SK-N-SH (cell line): ENCODE measurements at regions not wholly inside any gene's neighbourhood (a gene's known extent, or its start where the extent isn't known, plus 50 kb on each side); places are given as distances from the start of the nearest gene placed in this dataset.

Source experiments
- CTCF ChIA-PET: fragments of 300-600, 350-600 bp; formaldehyde crosslinking; extraction: SDS; loops from one replicate; lab custom pipeline; 2021; lab: Yijun Ruan, JAX
- POLR2A ChIA-PET: fragments of 350-600 bp; sonication (Branson Sonifier 250); formaldehyde crosslinking; extraction: SDS; loops from one replicate; lab custom pipeline; 2020; ENCODE audit warnings: antibody characterized with exemption, inconsistent platforms; lab: Yijun Ruan, JAX
- DNase-seq: peaks from one replicate; pipeline ENCODE4 v3.0.0; 2012
- H2AFZ ChIP-seq: fragments of 200-600 bp; sonication (generic); 2 replicates; pipeline ENCODE4 v1.8.1; 2016; ENCODE audit warnings: antibody characterized with exemption, mild to moderate bottlenecking, low read depth
- H3F3A ChIP-seq: fragments of 200-600 bp; sonication (generic); replicated peaks from 2 replicates; pipeline ENCODE3; 2016; ENCODE audit warnings: antibody characterized with exemption, mild to moderate bottlenecking; ENCODE audit not compliant: insufficient read depth
- H3K27ac ChIP-seq, 2 experiments: fragments of 200-500 bp in 1 of 2; fragments of 200-600 bp in 1 of 2; sonication (Bioruptor generic) in 1 of 2; sonication (generic), shearing (Covaris generic) in 1 of 2; 2 replicates each; pipeline versions ENCODE4 v1.5.1 to v1.6.1; 2014 to 2016; ENCODE audit warnings: low read depth in 2 of 2, inconsistent platforms in 1 of 2, low read length in 1 of 2, mild to moderate bottlenecking in 1 of 2, mixed read lengths in 1 of 2
- H3K27me3 ChIP-seq: fragments of 200-600 bp; sonication (generic), shearing (Covaris generic); 2 replicates; pipeline ENCODE4 v1.6.1; 2016; ENCODE audit warnings: mixed run types; ENCODE audit not compliant: insufficient read depth
- H3K36me3 ChIP-seq, 2 experiments: fragments of 200-500 bp in 1 of 2; fragments of 200-600 bp in 1 of 2; sonication (Bioruptor generic) in 1 of 2; sonication (generic) in 1 of 2; replicated peaks in 1 of 2; 2 replicates each; pipeline versions ENCODE3 to v1.5.1; 2014 to 2016; ENCODE audit warnings: low read length in 1 of 2, mild to moderate bottlenecking in 1 of 2; ENCODE audit not compliant: insufficient read depth in 2 of 2, control insufficient read depth in 1 of 2
- H3K4me1 ChIP-seq, 2 experiments: fragments of 200-500 bp in 1 of 2; fragments of 200-600 bp in 1 of 2; sonication (Bioruptor generic) in 1 of 2; sonication (generic), shearing (Covaris generic) in 1 of 2; 2 replicates each; pipeline versions ENCODE4 v1.5.1 to v1.6.1; 2014 to 2016; ENCODE audit warnings: low read depth in 1 of 2, low read length in 1 of 2, mixed run types in 1 of 2; ENCODE audit not compliant: insufficient read depth in 2 of 2, control insufficient read depth in 1 of 2
- H3K4me2 ChIP-seq: fragments of 200-600 bp; sonication (generic), shearing (Covaris generic); 2 replicates; pipeline ENCODE4 v1.6.1; 2017; ENCODE audit warnings: mixed run types
- H3K4me3 ChIP-seq, 2 experiments: fragments of 200-500 bp in 1 of 2; fragments of 200-600 bp in 1 of 2; sonication (Bioruptor generic) in 1 of 2; sonication (generic), shearing (Covaris generic) in 1 of 2; 2 replicates each; pipeline versions ENCODE4 v1.5.1 to v1.8.1; 2014 to 2016; ENCODE audit warnings: low read depth in 2 of 2, inconsistent platforms in 1 of 2, low read length in 1 of 2, mild to moderate bottlenecking in 1 of 2, mixed read lengths in 1 of 2, moderate library complexity in 1 of 2
- H3K79me2 ChIP-seq: fragments of 200-600 bp; sonication (generic); 2 replicates; pipeline ENCODE4 v1.8.1; 2017; ENCODE audit warnings: mild to moderate bottlenecking; ENCODE audit not compliant: insufficient read depth
- H3K9ac ChIP-seq: fragments of 200-600 bp; sonication (generic); 2 replicates; pipeline ENCODE4 v1.6.1; 2017; ENCODE audit warnings: mixed run types
- H3K9me2 ChIP-seq: fragments of 200-600 bp; sonication (generic); 2 replicates; pipeline ENCODE4 v1.6.1; 2017; ENCODE audit warnings: mixed run types
- H3K9me3 ChIP-seq: fragments of 200-600 bp; sonication (generic); 2 replicates; pipeline ENCODE4 v1.6.1; 2017; ENCODE audit warnings: mixed run types, mild to moderate bottlenecking, moderate library complexity
- H4K20me1 ChIP-seq: fragments of 200-600 bp; sonication (generic); 2 replicates; pipeline ENCODE4 v1.6.1; 2017; ENCODE audit warnings: mild to moderate bottlenecking, mixed run types; ENCODE audit not compliant: insufficient read depth
- CHD2 ChIP-seq: fragments of 150-350 bp; IDR thresholded peaks from 2 replicates; pipeline ENCODE4 v1.6.1; 2018; ENCODE audit warnings: low read length; ENCODE audit not compliant: partially characterized antibody
- FOSL2 ChIP-seq: IDR thresholded peaks from 2 replicates; pipeline ENCODE4 v1.4.0; 2012; ENCODE audit warnings: low read depth, mild to moderate bottlenecking, moderate library complexity, borderline replicate concordance
- GATA2 ChIP-seq: sonication (generic); formaldehyde crosslinking; IDR thresholded peaks from 2 replicates; pipeline ENCODE4 v1.5.0; 2020; ENCODE audit warnings: mild to moderate bottlenecking, missing genetic modification reagents
- RCOR1 ChIP-seq: fragments of 150-350 bp; IDR thresholded peaks from 2 replicates; pipeline ENCODE4 v1.6.1; 2017; ENCODE audit warnings: antibody characterized with exemption, low read length
- RXRA ChIP-seq: IDR thresholded peaks from 2 replicates; pipeline ENCODE4 v1.4.0; 2012; ENCODE audit warnings: low read depth, mild to moderate bottlenecking, borderline replicate concordance
- SIN3A ChIP-seq: IDR thresholded peaks from 2 replicates; pipeline ENCODE4 v1.6.1; 2012; ENCODE audit warnings: low read depth, mild to moderate bottlenecking, low read length, moderate library complexity, borderline replicate concordance
- SMC3 ChIP-seq: IDR thresholded peaks from 2 replicates; pipeline ENCODE4 v1.6.1; 2012; ENCODE audit warnings: low read depth, low read length, improper control_type of control experiment
- TAF1 ChIP-seq: IDR thresholded peaks from 2 replicates; pipeline ENCODE4 v1.6.1; 2012; ENCODE audit warnings: low read depth, mild to moderate bottlenecking, low read length, moderate library complexity, borderline replicate concordance
- TEAD4 ChIP-seq: IDR thresholded peaks from 2 replicates; pipeline ENCODE4 v1.4.0; 2012; ENCODE audit warnings: mild to moderate bottlenecking, borderline replicate concordance; ENCODE audit not compliant: insufficient read depth
- YY1 ChIP-seq: IDR thresholded peaks from 2 replicates; pipeline ENCODE4 v1.4.0; 2012; ENCODE audit warnings: low read depth, mild to moderate bottlenecking
- WGBS: methylation state at CpG from one replicate; pipeline ENCODE4 v1.1.6; 2017; ENCODE audit warnings: low lambda C conversion rate; 5-methylcytosine and 5-hydroxymethylcytosine counted together
- TF ChIP-seq, protein P1 (sequence below): IDR thresholded peaks from 2 replicates; pipeline ENCODE4 v1.4.0; 2012; ENCODE audit warnings: low read depth
- TF ChIP-seq, protein P2 (sequence below): fragments of 200-600 bp; sonication (generic); IDR thresholded peaks from 2 replicates; pipeline ENCODE4 v1.6.1; 2017; ENCODE audit warnings: antibody characterized with exemption, mild to moderate bottlenecking, moderate library complexity

DNA sequence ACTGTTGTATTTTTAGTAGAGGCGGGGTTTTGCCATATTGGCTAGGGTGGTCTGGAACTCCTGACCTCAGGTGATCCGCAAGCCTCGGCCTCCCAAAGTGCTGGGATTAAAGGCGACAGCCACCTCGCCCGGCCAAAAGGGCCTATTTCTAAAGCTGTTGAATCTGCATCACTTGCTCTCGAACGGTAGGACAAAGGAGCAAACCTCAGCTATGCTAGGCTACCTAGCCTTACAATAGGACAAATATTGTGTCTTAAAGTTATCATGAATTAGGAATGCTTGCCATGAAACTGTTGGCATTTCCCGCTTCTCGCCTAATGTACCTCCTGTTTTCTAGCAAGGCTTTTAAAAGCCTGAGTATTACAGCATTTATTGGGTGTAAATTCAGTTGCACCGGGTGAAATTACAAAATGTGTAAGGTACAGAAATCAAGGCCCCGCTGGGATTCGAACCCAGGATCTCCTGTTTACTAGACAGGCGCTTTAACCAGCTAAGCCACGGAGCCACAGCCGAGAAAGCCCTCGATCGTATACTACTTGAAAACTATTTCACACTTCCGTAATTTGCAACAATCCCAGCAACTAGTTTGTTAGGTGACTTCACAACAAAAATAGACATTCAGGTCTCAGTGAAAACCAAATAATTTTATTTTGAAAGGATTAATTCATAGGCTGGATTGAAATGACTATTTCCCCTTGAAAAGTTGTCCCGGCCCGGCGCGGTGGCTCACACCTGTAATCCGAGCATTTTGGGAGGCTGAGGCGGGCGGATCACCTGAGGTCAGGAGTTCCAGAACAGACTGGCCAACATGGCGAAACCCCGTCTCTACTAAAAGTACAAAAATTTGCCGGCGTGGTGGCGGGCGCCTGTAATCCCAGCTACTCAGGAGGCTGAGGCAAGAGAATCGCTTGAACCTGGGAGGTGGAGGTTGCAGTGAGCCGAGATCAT, 211.6 kb upstream of the ZNF184 start:
- DNase-seq = peak; percentile 64
- TF ChIP-seq RXRA (peak; percentile 60), TAF1 (no peak), TEAD4 (peak; percentile 73; the same call in 1 of the 2 replicates), RCOR1 (peak; percentile 31; the same call in 1 of the 2 replicates), SMC3 (no peak), GATA2 (CRISPR knock-in tag) (no peak), CHD2 (peak; percentile 7), SIN3A (peak; percentile 46; the same call in 1 of the 2 replicates), FOSL2 (no peak)
- TF ChIP-seq, protein P1, sequence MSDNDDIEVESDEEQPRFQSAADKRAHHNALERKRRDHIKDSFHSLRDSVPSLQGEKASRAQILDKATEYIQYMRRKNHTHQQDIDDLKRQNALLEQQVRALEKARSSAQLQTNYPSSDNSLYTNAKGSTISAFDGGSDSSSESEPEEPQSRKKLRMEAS = peak; percentile 44; the same call in 1 of the 2 replicates
- H3K9ac ChIP-seq = no peak overlapping the region
- 33% methylated on average over 32 of the region's 34 CpGs for WGBS
- no peak overlapping the region for H2AFZ ChIP-seq
- H4K20me1 ChIP-seq = no peaks in the 10 kb centered on the region
- H3K36me3 ChIP-seq = no peaks in the 10 kb centered on the region
- ChIA-PET POLR2A (no interaction called here), CTCF (interaction anchor here (0.7 to 1.1 kb wide), 2 partner anchors 111 to 166 kb away, joined by 3 read pairs; no protein-coding TSS in a partner anchor)
- H3K4me1 ChIP-seq = no peaks in the 10 kb centered on the region
- no peak overlapping the region for H3K4me3 ChIP-seq
- no peaks in the 10 kb centered on the region for H3K9me2 ChIP-seq
- no peak overlapping the region for H3K27ac ChIP-seq
- H3K9me3 ChIP-seq = no peaks in the 10 kb centered on the region
- peaks cover 31% of the 10 kb centered on the region for H3F3A ChIP-seq
- H3K4me2 ChIP-seq = no peak overlapping the region
- H3K27me3 ChIP-seq = peaks cover 21% of the 10 kb centered on the region
- H3K79me2 ChIP-seq = no peaks in the 10 kb centered on the region

DNA sequence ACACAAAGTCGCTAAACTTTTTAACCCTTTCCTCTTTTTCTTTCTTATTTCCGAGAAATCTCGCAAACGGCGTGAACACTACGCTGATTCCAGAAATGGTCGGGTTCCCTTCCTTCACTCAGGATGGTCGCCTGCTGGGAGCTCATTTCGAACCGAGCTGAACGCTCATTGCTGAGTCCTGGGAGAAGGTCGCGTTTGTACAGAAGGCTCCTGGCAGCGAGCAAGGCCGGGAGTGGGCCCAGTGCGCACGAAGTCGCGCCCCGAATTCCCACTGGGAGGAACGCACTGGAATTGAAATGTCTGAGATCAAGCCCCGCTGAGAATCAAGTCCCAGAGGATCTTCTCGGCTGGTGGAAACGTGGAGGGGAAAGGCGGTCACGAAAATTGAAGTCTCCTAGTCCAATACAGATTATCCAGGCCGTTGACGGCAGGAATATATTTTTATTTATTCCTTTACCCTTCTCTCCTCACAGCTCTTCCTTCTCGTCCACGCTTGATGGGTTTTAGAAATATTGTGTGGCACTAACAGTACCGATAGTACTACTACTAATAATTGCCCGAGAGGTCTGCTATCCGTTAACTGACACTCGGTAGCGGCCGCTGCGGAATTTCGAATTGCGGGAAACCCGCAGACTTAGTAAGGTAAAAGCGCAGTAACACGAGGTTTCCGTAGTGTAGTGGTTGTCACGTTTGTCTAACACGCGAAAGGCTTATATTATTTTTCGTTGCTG, 207.2 kb upstream of the ZNF184 start:
- no peaks in the 10 kb centered on the region for H3K79me2 ChIP-seq
- H3F3A ChIP-seq = peaks cover 11% of the 10 kb centered on the region
- no peak for DNase-seq
- ChIA-PET POLR2A (no interaction called here), CTCF (interaction anchor here (0.5 to 1.7 kb wide), 4 partner anchors 117 to 368 kb away, joined by 3 to 4 read pairs (median 3); no protein-coding TSS in a partner anchor)
- H3K9me3 ChIP-seq = no peaks in the 10 kb centered on the region
- H3K4me3 ChIP-seq = no peak overlapping the region
- no peaks in the 10 kb centered on the region for H3K36me3 ChIP-seq
- WGBS = 23% methylated on average over 47 of the region's 47 CpGs
- no peaks in the 10 kb centered on the region for H3K9me2 ChIP-seq
- no peaks in the 10 kb centered on the region for H3K4me1 ChIP-seq
- no peaks in the 10 kb centered on the region for H4K20me1 ChIP-seq
- peak overlapping the region; percentile 52; the same call in 1 of the 2 replicates for H2AFZ ChIP-seq
- H3K4me2 ChIP-seq = no peak overlapping the region
- TF ChIP-seq YY1 = no peak
- TF ChIP-seq, protein P2, sequence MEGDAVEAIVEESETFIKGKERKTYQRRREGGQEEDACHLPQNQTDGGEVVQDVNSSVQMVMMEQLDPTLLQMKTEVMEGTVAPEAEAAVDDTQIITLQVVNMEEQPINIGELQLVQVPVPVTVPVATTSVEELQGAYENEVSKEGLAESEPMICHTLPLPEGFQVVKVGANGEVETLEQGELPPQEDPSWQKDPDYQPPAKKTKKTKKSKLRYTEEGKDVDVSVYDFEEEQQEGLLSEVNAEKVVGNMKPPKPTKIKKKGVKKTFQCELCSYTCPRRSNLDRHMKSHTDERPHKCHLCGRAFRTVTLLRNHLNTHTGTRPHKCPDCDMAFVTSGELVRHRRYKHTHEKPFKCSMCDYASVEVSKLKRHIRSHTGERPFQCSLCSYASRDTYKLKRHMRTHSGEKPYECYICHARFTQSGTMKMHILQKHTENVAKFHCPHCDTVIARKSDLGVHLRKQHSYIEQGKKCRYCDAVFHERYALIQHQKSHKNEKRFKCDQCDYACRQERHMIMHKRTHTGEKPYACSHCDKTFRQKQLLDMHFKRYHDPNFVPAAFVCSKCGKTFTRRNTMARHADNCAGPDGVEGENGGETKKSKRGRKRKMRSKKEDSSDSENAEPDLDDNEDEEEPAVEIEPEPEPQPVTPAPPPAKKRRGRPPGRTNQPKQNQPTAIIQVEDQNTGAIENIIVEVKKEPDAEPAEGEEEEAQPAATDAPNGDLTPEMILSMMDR = no peak
- no peak overlapping the region for H3K27ac ChIP-seq
- H3K9ac ChIP-seq = no peak overlapping the region
- peaks cover 57% of the 10 kb centered on the region for H3K27me3 ChIP-seq
